22Rv1 (cell line): ENCODE measurements at regions not wholly inside any gene's neighbourhood (a gene's known extent, or its start where the extent isn't known, plus 50 kb on each side); places are given as distances from the start of the nearest gene placed in this dataset.

Experiments
- CTCF ChIP-seq: fragments of 450-650 bp; IDR thresholded peaks from 2 replicates; pipeline ENCODE4 v1.5.1; 2017; ENCODE audit warnings: mild to moderate bottlenecking
- ZFX ChIP-seq: fragments of 450-650 bp; IDR thresholded peaks from 2 replicates; pipeline ENCODE4 v1.6.1; 2017; ENCODE audit warnings: antibody characterized with exemption, borderline replicate concordance

GRCh38 chr14:58985786-58986185, 202.7 kb upstream of the DAAM1 start:
- TF ChIP-seq CTCF, result no peak
- no peak for TF ChIP-seq ZFX
